SK-N-DZ (cell line): ENCODE measurements at regions not wholly inside any gene's neighbourhood (a gene's known extent, or its start where the extent isn't known, plus 50 kb on each side); places are given as distances from the start of the nearest gene placed in this dataset.

Experiments used
- DNase-seq: peaks from one replicate; pipeline ENCODE4 v3.0.0-alpha.2; 2015; ENCODE audit warnings: low spot score

GRCh38 chr10:128314686-128315085 lies 188.5 kb upstream of the MKI67 start:
- no peak for DNase-seq

- no peak for DNase-seq
These were observed 190.0 kb upstream of the MKI67 start for GRCh38 chr10:128316121-128316726.

GRCh38 chr10:128316925-128317324 lies 190.7 kb upstream of the MKI67 start:
- DNase-seq = no peak

- DNase-seq = no peak
These were observed 192.1 kb upstream of the MKI67 start for GRCh38 chr10:128318366-128318765.

GRCh38 chr10:128318913-128319312 lies 192.7 kb upstream of the MKI67 start:
- DNase-seq = no peak

GRCh38 chr10:128322106-128322505 lies 195.9 kb upstream of the MKI67 start:
- DNase-seq = no peak

GRCh38 chr10:128322950-128323349 lies 196.7 kb upstream of the MKI67 start:
- no peak for DNase-seq

- DNase-seq = no peak
These were observed 198.0 kb upstream of the MKI67 start for GRCh38 chr10:128324058-128324827.

GRCh38 chr10:128325788-128326187 lies 199.6 kb upstream of the MKI67 start:
- DNase-seq = no peak

- DNase-seq = no peak
These were observed 200.0 kb upstream of the MKI67 start for GRCh38 chr10:128326251-128326650.

GRCh38 chr10:128326851-128327250 lies 200.6 kb upstream of the MKI67 start:
- no peak for DNase-seq

- no peak for DNase-seq
These were observed 210.2 kb upstream of the MKI67 start for GRCh38 chr10:128336401-128336800.

- DNase-seq = no peak
These were observed 211.7 kb upstream of the MKI67 start for GRCh38 chr10:128337860-128338378.

- DNase-seq = no peak
These were observed 212.7 kb upstream of the MKI67 start for GRCh38 chr10:128338951-128339350.

GRCh38 chr10:128339753-128340152 lies 213.5 kb upstream of the MKI67 start:
- DNase-seq = no peak

- DNase-seq = no peak
These were observed 219.1 kb upstream of the MKI67 start for GRCh38 chr10:128345353-128345752.

GRCh38 chr10:128360783-128361182 lies 234.6 kb upstream of the MKI67 start:
- no peak for DNase-seq

- no peak for DNase-seq
These were observed 235.3 kb upstream of the MKI67 start for GRCh38 chr10:128361487-128361886.

- no peak for DNase-seq
These were observed 236.3 kb upstream of the MKI67 start for GRCh38 chr10:128362514-128362913.

- no peak for DNase-seq
These were observed 238.4 kb upstream of the MKI67 start for GRCh38 chr10:128364631-128365030.

GRCh38 chr10:128365156-128365725 lies 239.0 kb upstream of the MKI67 start:
- DNase-seq = no peak

- no peak for DNase-seq
These were observed 241.6 kb upstream of the MKI67 start for GRCh38 chr10:128367807-128368206.
